Hepatocyte (in vitro differentiated cells): ENCODE measurements at regions not wholly inside any gene's neighbourhood (a gene's known extent, or its start where the extent isn't known, plus 50 kb on each side); places are given as distances from the start of the nearest gene placed in this dataset.
A peak's percentile ranks its signal among the peaks of the same experiment; 100 is the strongest.

Experiments used
- DNase-seq: peaks from one replicate; pipeline ENCODE4 v3.0.0-alpha.2; 2016; ENCODE audit warnings: low spot score
- H2AFZ ChIP-seq: fragments of 200-600 bp; sonication (generic); 2 replicates; pipeline ENCODE4 v1.6.0; 2016; ENCODE audit warnings: antibody characterized with exemption, mild to moderate bottlenecking
- H3K27ac ChIP-seq: fragments of 200-600 bp; sonication (generic); 2 replicates; pipeline ENCODE4 v1.5.1; 2016; ENCODE audit warnings: mild to moderate bottlenecking
- H3K27me3 ChIP-seq: fragments of 200-600 bp; sonication (generic); 2 replicates; pipeline ENCODE4 v1.6.1; 2016
- H3K36me3 ChIP-seq: fragments of 200-600 bp; sonication (generic); replicated peaks from 2 replicates; pipeline ENCODE4 v1.5.1; 2016; ENCODE audit warnings: low read depth; ENCODE audit not compliant: insufficient read depth
- H3K4me1 ChIP-seq: fragments of 200-600 bp; sonication (generic); 2 replicates; pipeline ENCODE4 v1.5.1; 2016; ENCODE audit warnings: mild to moderate bottlenecking, moderate library complexity; ENCODE audit not compliant: insufficient read depth
- H3K4me2 ChIP-seq: fragments of 200-600 bp; sonication (generic); 2 replicates; pipeline ENCODE4 v1.6.0; 2016
- H3K4me3 ChIP-seq: fragments of 200-600 bp; sonication (generic); 2 replicates; pipeline ENCODE4 v1.5.1; 2016; ENCODE audit warnings: mild to moderate bottlenecking
- H3K79me2 ChIP-seq: fragments of 200-600 bp; sonication (generic); 2 replicates; pipeline ENCODE4 v1.6.0; 2017; ENCODE audit warnings: mild to moderate bottlenecking
- H3K9me2 ChIP-seq: fragments of 200-600 bp; sonication (generic); replicated peaks from 2 replicates; pipeline ENCODE4 v1.6.0; 2017; ENCODE audit warnings: mild to moderate bottlenecking; ENCODE audit not compliant: insufficient read depth
- H3K9me3 ChIP-seq: fragments of 200-600 bp; sonication (generic); 2 replicates; pipeline ENCODE4 v1.5.1; 2016; ENCODE audit warnings: low read depth, mild to moderate bottlenecking
- H4K20me1 ChIP-seq: fragments of 200-600 bp; sonication (generic); 2 replicates; pipeline ENCODE4 v1.6.0; 2016; ENCODE audit warnings: mild to moderate bottlenecking; ENCODE audit not compliant: insufficient read depth, poor library complexity, severe bottlenecking
- EZH2 ChIP-seq: fragments of 200-600 bp; sonication (generic); IDR thresholded peaks from 2 replicates; pipeline ENCODE4 v1.6.1; 2016; ENCODE audit warnings: antibody characterized with exemption, mild to moderate bottlenecking, borderline replicate concordance
- EZH2phosphoT487 ChIP-seq: fragments of 200-600 bp; sonication (generic); IDR thresholded peaks from one replicate; pipeline ENCODE4 v1.6.1; 2018; ENCODE audit warnings: antibody characterized with exemption, mild to moderate bottlenecking, low read depth, moderate library complexity; ENCODE audit not compliant: unreplicated experiment, severe bottlenecking
- WGBS: methylation state at CpG from one replicate; pipeline ENCODE4 v1.1.6; 2016; ENCODE audit warnings: low lambda C conversion rate; ENCODE audit errors: missing lambda C conversion rate; 5-methylcytosine and 5-hydroxymethylcytosine counted together
- TF ChIP-seq, protein P1 (sequence below): fragments of 200-600 bp; sonication (generic); IDR thresholded peaks from 2 replicates; pipeline ENCODE4 v1.5.1; 2016; ENCODE audit warnings: antibody characterized with exemption, mild to moderate bottlenecking; ENCODE audit not compliant: poor library complexity

DNA sequence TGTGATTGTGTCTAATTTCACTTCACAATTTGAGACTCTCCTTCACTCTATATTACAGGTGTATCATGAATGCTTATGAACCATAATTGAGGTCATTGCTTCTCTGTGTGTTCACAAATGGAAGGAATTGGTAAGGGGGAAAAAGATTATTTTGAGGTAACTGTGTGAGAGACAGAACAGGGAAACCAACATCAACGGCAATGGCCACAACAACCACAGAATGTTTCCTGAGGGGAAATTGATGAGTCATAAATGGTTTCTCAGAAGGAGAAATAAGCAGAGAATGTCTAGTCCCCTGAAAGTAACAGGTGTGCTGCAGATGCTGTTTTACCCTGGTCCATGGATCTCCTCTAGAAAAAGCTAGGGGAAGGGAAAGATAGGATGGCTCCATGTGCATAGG lies 361.2 kb upstream of the GALNT5 start:
- no peak for DNase-seq
- Histone ChIP-seq H3K9me3 (no peaks in the 10 kb centered on the region), H2AFZ (no peak overlapping the region), H3K36me3 (no peaks in the 10 kb centered on the region), H3K4me3 (no peak overlapping the region), H3K27me3 (no peaks in the 10 kb centered on the region), H3K4me1 (peaks cover 3% of the 10 kb centered on the region), H3K4me2 (no peak overlapping the region), H3K9me2 (no peaks in the 10 kb centered on the region), H3K79me2 (no peaks in the 10 kb centered on the region), H3K27ac (no peak overlapping the region), H4K20me1 (no peaks in the 10 kb centered on the region)
- 74% methylated on average over 1 of the region's 1 CpG for WGBS
- TF ChIP-seq, protein P1, sequence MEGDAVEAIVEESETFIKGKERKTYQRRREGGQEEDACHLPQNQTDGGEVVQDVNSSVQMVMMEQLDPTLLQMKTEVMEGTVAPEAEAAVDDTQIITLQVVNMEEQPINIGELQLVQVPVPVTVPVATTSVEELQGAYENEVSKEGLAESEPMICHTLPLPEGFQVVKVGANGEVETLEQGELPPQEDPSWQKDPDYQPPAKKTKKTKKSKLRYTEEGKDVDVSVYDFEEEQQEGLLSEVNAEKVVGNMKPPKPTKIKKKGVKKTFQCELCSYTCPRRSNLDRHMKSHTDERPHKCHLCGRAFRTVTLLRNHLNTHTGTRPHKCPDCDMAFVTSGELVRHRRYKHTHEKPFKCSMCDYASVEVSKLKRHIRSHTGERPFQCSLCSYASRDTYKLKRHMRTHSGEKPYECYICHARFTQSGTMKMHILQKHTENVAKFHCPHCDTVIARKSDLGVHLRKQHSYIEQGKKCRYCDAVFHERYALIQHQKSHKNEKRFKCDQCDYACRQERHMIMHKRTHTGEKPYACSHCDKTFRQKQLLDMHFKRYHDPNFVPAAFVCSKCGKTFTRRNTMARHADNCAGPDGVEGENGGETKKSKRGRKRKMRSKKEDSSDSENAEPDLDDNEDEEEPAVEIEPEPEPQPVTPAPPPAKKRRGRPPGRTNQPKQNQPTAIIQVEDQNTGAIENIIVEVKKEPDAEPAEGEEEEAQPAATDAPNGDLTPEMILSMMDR, result no peak

DNA sequence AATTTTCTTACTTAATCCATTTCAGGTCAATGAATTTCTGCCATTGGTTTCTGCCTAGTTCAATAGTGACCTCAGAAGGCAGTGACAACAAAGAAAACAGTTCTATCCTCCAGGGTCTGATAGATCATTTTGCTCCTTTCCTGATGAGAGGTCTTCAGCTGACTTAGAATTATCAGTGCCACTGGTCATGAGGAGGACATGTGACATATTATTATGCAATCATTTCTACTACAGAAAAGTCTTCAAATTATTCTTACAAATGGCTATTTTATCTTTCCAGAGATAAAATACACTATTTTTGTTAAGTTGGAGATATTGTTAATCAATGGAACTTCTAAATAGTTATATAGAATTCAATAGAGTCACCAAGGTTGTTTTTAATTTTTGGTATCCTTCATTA lies 360.0 kb upstream of the GALNT5 start:
- Histone ChIP-seq H3K36me3 (no peaks in the 10 kb centered on the region), H3K4me2 (no peak overlapping the region), H3K27ac (no peak overlapping the region), H3K9me2 (no peaks in the 10 kb centered on the region), H2AFZ (no peak overlapping the region), H3K9me3 (no peaks in the 10 kb centered on the region), H3K4me1 (no peaks in the 10 kb centered on the region), H3K27me3 (no peaks in the 10 kb centered on the region), H3K4me3 (no peak overlapping the region), H3K79me2 (no peaks in the 10 kb centered on the region), H4K20me1 (no peaks in the 10 kb centered on the region)
- no peak for TF ChIP-seq EZH2
- no peak for TF ChIP-seq EZH2phosphoT487
- TF ChIP-seq, protein P1, result no peak
- no peak for DNase-seq

- DNase-seq, result peak; percentile 4
- Histone ChIP-seq H3K27me3 (no peaks in the 10 kb centered on the region), H2AFZ (no peak overlapping the region), H3K9me2 (no peaks in the 10 kb centered on the region), H3K27ac (no peak overlapping the region), H3K36me3 (no peaks in the 10 kb centered on the region), H3K79me2 (no peaks in the 10 kb centered on the region), H3K9me3 (no peaks in the 10 kb centered on the region), H3K4me3 (no peak overlapping the region), H4K20me1 (no peaks in the 10 kb centered on the region), H3K4me2 (no peak overlapping the region), H3K4me1 (no peaks in the 10 kb centered on the region)
- WGBS, result 79% methylated on average over 4 of the region's 4 CpGs
- TF ChIP-seq EZH2phosphoT487 (no peak), EZH2 (no peak)
- TF ChIP-seq, protein P1, result no peak
These were observed 356.0 kb upstream of the GALNT5 start for GRCh38 chr2:156901373-156902031.

- no peaks in the 10 kb centered on the region for H4K20me1 ChIP-seq
- DNase-seq, result no peak
- H3K27ac ChIP-seq, result no peak overlapping the region
- no peaks in the 10 kb centered on the region for H3K79me2 ChIP-seq
- no peak for TF ChIP-seq EZH2phosphoT487
- no peak for TF ChIP-seq EZH2
- TF ChIP-seq, protein P1, result no peak
- H3K36me3 ChIP-seq, result no peaks in the 10 kb centered on the region
- no peaks in the 10 kb centered on the region for H3K4me1 ChIP-seq
- H3K4me2 ChIP-seq, result no peak overlapping the region
- no peaks in the 10 kb centered on the region for H3K9me3 ChIP-seq
- H2AFZ ChIP-seq, result no peak overlapping the region
- no peaks in the 10 kb centered on the region for H3K9me2 ChIP-seq
- no peaks in the 10 kb centered on the region for H3K27me3 ChIP-seq
- no peak overlapping the region for H3K4me3 ChIP-seq
These were observed 354.2 kb upstream of the GALNT5 start for GRCh38 chr2:156903335-156903734.
